SHP77 treated with DMSO at 0.1 percent for 48 hours (cell line): ENCODE measurements at regions not wholly inside any gene's neighbourhood (a gene's known extent, or its start where the extent isn't known, plus 50 kb on each side); places are given as distances from the start of the nearest gene placed in this dataset.
"Not testable (repeated sequence)": the region's sequence is repeated elsewhere in the genome, so short reads cannot be mapped to it uniquely, and the experiment has no call there.

Experiments
- DNase-seq: peaks from one replicate; lab custom pipeline; 2025; lab: John Stamatoyannopoulos, UW

- no peak for DNase-seq
Measured at GRCh38 chr10:8614054-8614565, 559.6 kb downstream of the GATA3 start.

DNA sequence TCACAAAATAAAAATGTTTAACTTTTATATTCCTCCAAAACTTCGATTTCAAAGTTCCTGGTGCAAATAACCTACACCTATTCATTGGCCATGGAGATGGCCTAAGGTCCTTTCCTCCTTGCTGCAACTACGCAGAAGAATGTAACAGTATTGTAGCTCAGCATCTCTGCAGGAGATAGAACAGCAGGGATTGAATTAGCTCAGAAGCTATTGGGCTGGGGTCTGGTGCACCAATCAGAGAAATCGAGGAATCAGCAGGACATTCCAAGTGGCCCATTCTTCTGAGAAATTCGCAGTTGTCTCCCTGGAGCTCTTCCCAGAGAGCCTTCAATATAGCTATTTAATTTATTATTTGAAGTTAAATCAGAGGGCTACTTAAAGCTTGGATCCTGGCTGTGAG is 560.6 kb downstream of the GATA3 start:
- DNase-seq: no peak

GRCh38 chr10:8616166-8616565 is 561.7 kb downstream of the GATA3 start:
- DNase-seq: no peak

GRCh38 chr10:8617792-8618191 is 563.3 kb downstream of the GATA3 start:
- no peak for DNase-seq

DNA sequence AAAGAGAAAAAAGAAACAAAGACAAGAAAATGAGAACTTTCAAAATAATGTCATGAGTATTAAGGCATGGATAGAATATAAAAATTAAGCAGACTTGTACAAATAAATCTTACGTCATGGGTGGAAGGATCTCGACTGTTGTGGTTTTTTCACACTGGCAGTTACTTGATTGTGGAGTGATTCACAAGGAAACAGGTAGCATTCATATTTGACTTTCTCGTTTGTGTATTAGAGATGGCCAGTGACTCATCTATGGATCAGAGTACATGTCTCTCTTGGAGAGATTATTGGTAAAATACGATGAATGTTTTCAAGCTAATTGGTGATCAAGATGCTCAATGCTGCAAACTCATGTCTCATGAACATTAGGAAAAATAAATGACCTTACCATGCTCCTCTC is 564.3 kb downstream of the GATA3 start:
- DNase-seq: no peak

GRCh38 chr10:8628351-8628750 is 573.9 kb downstream of the GATA3 start:
- DNase-seq: no peak

- no peak for DNase-seq
Measured at GRCh38 chr10:8633909-8634308, 579.4 kb downstream of the GATA3 start.

GRCh38 chr10:8636371-8636770 is 581.9 kb downstream of the GATA3 start:
- DNase-seq: no peak

GRCh38 chr10:8637640-8638039 is 583.2 kb downstream of the GATA3 start:
- DNase-seq: no peak

GRCh38 chr10:8638088-8638672 is 583.7 kb downstream of the GATA3 start:
- DNase-seq: no peak

GRCh38 chr10:8639486-8640185 is 585.1 kb downstream of the GATA3 start:
- DNase-seq: no peak

GRCh38 chr10:8640301-8640700 is 585.8 kb downstream of the GATA3 start:
- no peak for DNase-seq

DNA sequence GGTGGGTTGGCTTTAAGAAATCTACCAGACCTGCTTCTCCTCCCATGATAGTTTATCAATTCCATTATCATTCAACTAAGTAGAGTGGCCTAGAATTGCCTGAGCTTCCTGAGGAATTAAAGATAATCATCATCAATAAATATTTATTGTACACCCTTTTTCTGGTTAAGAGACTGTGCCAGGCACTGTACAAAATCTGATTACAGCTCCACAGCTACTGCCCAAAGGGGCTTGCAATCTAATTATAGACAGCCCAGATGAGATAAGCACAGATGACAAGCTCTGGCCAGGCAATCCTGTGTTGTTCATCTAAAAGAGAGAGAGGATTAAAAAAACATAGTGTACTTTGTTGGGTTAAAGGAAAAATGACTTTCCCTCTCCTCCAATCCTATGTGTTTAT is 586.4 kb downstream of the GATA3 start:
- DNase-seq: no peak

GRCh38 chr10:8656261-8656660 is 601.8 kb downstream of the GATA3 start:
- no peak for DNase-seq

DNA sequence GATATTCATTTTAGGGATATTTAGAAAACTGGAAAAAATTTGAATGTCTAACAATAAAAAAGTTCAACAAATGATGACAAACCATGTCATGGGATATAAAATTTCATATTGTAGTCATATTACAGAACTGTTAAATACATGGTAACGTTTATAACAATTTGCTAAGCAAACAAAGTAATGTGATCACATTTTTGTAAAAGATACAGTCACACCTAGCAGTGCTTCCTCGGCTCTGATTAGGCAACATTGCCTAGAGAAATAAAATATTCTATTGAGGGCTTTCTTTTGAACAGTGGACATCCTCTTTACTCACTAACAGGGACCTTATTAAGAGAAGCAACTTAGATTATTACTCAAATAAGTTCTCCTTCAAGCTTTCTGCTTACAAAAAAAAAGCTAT is 605.5 kb downstream of the GATA3 start:
- no peak for DNase-seq

DNA sequence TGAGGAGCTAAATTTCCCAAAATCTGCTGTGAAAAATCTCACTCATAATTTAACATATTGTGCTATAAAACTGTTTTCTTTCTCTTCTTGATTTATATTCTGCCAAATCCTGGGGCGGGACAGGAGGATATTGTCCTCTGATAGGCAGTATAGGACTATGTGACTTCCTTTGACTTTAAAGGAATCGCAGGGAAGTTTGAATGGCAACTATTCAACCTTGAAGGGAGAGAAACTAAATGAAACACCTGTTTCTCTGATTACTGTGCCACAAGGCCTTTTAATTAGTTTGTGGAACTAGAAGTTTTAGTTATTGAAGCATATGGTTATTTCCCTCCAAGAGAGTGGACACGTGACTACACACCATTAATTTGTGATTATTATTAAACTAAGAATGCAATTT is 607.4 kb downstream of the GATA3 start:
- no peak for DNase-seq

DNA sequence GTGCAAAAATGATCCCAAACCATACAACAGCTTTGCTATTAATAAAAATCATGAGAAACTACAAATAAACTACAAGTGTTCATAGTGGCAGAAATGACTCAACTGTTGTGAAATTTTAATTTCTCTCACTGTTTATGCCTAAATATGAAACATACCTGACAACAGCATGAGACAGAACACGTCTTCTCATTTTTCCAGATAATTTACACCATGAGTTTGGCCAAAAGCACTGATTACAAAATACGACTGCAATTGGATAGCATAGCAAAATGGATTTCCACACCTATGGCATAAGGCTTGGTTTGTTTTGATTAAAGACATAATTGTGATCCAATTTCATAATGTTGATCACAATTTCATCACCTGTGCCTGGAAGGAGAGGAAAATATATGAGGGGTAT is 608.6 kb downstream of the GATA3 start:
- no peak for DNase-seq

GRCh38 chr10:8665322-8665721 is 610.8 kb downstream of the GATA3 start:
- no peak for DNase-seq

DNA sequence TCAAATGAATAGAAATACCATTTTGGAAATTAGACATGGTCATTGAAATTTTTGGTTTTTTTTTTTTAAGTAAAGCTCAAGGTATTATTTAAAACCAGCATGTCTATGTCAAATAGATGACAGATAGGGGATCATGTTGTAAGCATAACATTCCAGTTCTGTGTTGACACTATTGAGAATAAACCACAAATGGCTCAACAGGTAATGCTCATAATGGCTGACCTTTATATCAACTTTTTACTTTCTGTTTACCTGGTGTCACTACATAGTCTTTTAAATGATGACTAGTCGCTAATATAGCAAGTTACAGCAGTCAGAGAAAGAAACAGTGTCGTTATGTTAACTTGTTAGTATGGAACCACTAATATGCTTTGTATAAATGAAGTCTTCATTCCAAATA is 616.0 kb downstream of the GATA3 start:
- no peak for DNase-seq

GRCh38 chr10:8674230-8674629 is 619.7 kb downstream of the GATA3 start:
- no peak for DNase-seq

GRCh38 chr10:8677642-8678041 is 623.2 kb downstream of the GATA3 start:
- DNase-seq: no peak

DNA sequence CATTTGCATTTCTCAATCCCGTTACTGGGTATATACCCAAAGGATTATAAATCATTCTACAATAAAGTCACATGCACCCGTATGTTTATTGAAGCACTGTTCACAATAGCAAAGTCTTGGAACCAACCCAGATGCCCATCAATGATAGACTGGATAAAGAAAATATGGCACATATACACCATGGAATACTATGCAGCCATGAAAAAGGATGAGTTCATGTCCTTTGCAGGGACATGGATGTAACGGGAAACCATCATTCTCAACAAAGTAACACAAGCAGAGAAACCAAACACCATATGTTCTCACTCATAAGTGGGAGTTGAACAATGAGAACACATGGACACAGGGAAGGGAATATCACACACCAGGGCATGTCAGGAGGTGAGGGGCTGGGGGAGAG is 630.4 kb downstream of the GATA3 start:
- DNase-seq: not testable (repeated sequence)

DNA sequence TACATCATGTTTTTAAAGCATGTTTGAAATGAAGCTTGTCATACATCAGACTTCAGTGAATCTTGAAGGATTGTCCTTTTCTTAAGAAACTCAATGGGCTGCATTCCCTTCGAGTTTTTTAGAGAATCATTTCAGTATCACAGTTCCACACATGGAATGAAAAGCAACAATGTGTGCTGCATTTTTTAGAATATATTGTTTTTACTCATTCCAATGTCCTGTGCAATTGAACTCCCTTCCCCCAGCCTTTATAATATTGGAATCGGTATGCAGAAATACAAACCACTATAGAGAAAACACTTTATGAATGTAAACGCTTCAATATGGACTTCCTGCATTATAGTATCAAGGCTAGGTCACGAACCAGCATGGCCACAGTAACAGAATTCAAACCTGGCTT is 634.4 kb downstream of the GATA3 start:
- no peak for DNase-seq

DNA sequence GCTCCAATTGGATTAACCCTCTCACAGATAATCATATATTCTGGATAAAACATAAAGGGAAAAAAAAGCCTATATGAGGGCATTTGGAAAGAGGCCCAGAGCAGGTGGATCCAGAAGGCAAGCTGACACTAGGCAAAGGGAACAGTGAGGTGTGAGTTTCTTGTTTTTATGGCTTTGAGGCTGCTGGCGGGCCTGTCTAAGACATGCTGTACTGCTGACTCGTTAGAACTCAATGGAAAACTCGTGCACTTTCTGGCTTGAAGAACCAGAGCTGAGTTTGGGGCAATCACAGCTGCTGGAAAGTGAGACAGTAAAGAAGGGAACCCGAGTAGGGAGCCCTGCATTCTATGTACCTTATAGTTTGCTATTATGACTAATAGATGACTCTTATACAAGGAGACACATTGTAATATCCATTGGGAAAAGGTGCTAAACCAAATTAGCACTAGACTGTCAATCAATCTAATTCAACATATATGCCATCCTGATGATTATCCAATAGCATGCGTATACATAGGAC is 637.1 kb downstream of the GATA3 start:
- DNase-seq: no peak
